PC-9 (cell line): ENCODE measurements at regions not wholly inside any gene's neighbourhood (a gene's known extent, or its start where the extent isn't known, plus 50 kb on each side); places are given as distances from the start of the nearest gene placed in this dataset.

ENCODE experiments used
- BruUV-seq: library from RNA; stranded (reverse); fragments of 400-500 nt; replicated peaks from 2 replicates; lab custom pipeline; 2021; lab: Mats Ljungman, UMichigan
- CTCF ChIA-PET: fragments of 300-600 bp; sonication (Branson Sonifier 250); formaldehyde crosslinking; loops from one replicate; lab custom pipeline; 2022; ENCODE audit warnings: antibody characterized with exemption; lab: Charles Lee
- POLR2A ChIA-PET: fragments of 300-600 bp; sonication (Branson Sonifier 250); formaldehyde crosslinking; loops from one replicate; lab custom pipeline; 2022; ENCODE audit warnings: antibody characterized with exemption; ENCODE audit not compliant: unreplicated experiment; lab: Charles Lee
- DNase-seq, 2 experiments: peaks; one replicate each; pipeline versions ENCODE4 v3.0.0 to v3.0.0-alpha.2; 2015 to 2022; ENCODE audit warnings: mixed read lengths in 1 of 2
- H2AFZ ChIP-seq: fragments of 200-600 bp; sonication (generic); 2 replicates; pipeline ENCODE4 v1.8.1; 2017; ENCODE audit warnings: antibody characterized with exemption
- H3F3A ChIP-seq: fragments of 200-600 bp; sonication (generic); 2 replicates; pipeline ENCODE4 v1.8.1; 2017; ENCODE audit warnings: antibody characterized with exemption, mild to moderate bottlenecking, low read depth; ENCODE audit not compliant: insufficient read depth
- H3K27ac ChIP-seq: fragments of 200-600 bp; sonication (generic); 2 replicates; pipeline ENCODE4 v1.6.1; 2016; ENCODE audit warnings: mixed run types
- H3K27me3 ChIP-seq: fragments of 200-600 bp; sonication (generic); 2 replicates; pipeline ENCODE4 v1.6.1; 2016; ENCODE audit warnings: low read depth, mixed run types; ENCODE audit not compliant: insufficient read depth
- H3K36me3 ChIP-seq: fragments of 200-600 bp; sonication (generic); 2 replicates; pipeline ENCODE4 v1.6.1; 2016; ENCODE audit warnings: low read depth, mixed run types
- H3K4me1 ChIP-seq: fragments of 200-600 bp; sonication (generic); replicated peaks from 2 replicates; pipeline ENCODE4 v1.6.1; 2016; ENCODE audit warnings: mixed run types; ENCODE audit not compliant: insufficient read depth
- H3K4me2 ChIP-seq: fragments of 200-600 bp; sonication (generic); 2 replicates; pipeline ENCODE4 v1.6.1; 2017; ENCODE audit warnings: mixed run types
- H3K4me3 ChIP-seq: fragments of 200-600 bp; sonication (generic); 2 replicates; pipeline ENCODE4 v1.6.1; 2016; ENCODE audit warnings: mixed run types
- H3K79me2 ChIP-seq: fragments of 200-600 bp; sonication (generic); 2 replicates; pipeline ENCODE4 v1.6.1; 2017; ENCODE audit warnings: low read depth, mixed run types
- H3K9me2 ChIP-seq: fragments of 200-600 bp; sonication (generic); 2 replicates; pipeline ENCODE4 v1.8.1; 2017; ENCODE audit warnings: mild to moderate bottlenecking; ENCODE audit not compliant: insufficient read depth
- H3K9me3 ChIP-seq: fragments of 200-600 bp; sonication (generic); 2 replicates; pipeline ENCODE4 v1.8.1; 2016; ENCODE audit warnings: low read depth; ENCODE audit not compliant: insufficient read depth
- H4K20me1 ChIP-seq: fragments of 200-600 bp; sonication (generic); 2 replicates; pipeline ENCODE4 v1.8.1; 2017; ENCODE audit not compliant: insufficient read depth
- CTCF ChIP-seq: fragments of 200-600 bp; sonication (generic); conservative IDR thresholded peaks from 2 replicates; pipeline ENCODE4 v1.6.1; 2017; ENCODE audit warnings: mixed run types, antibody characterized with exemption, mild to moderate bottlenecking, moderate library complexity
- EZH2 ChIP-seq: fragments of 200-600 bp; sonication (generic); IDR thresholded peaks from 2 replicates; pipeline ENCODE4 v1.8.0; 2017; ENCODE audit warnings: antibody characterized with exemption, low read depth
- intact Hi-C: fragments of 100-400 bp; cut with micrococcal nuclease; formaldehyde crosslinking; loops from one replicate; pipeline ENCODE4 v1.10.0; 2022; ENCODE audit not compliant: unreplicated experiment

GRCh38 chr4:66489783-66490452 lies 819.6 kb upstream of the EPHA5 start:
- H3K4me1 ChIP-seq, result no peaks in the 10 kb centered on the region
- no peaks in the 10 kb centered on the region for H3K36me3 ChIP-seq
- H3F3A ChIP-seq, result no peaks in the 10 kb centered on the region
- intact Hi-C loops, result no loop called here
- no TSS peak for BruUV-seq
- CTCF ChIA-PET, result no interaction called here
- H3K4me3 ChIP-seq, result no peak overlapping the region
- H2AFZ ChIP-seq, result no peak overlapping the region
- H3K27ac ChIP-seq, result no peak overlapping the region
- peak in 1 of 2 experiments; percentile 2 for DNase-seq
- H3K27me3 ChIP-seq, result no peaks in the 10 kb centered on the region
- POLR2A ChIA-PET, result no interaction called here
- no peaks in the 10 kb centered on the region for H3K9me2 ChIP-seq
- no peak overlapping the region for H3K4me2 ChIP-seq
- no peak for TF ChIP-seq CTCF
- TF ChIP-seq EZH2, result no peak
- H3K9me3 ChIP-seq, result no peaks in the 10 kb centered on the region
- H3K79me2 ChIP-seq, result no peaks in the 10 kb centered on the region
- no peaks in the 10 kb centered on the region for H4K20me1 ChIP-seq

GRCh38 chr4:66489370-66489769 lies 819.1 kb upstream of the EPHA5 start:
- DNase-seq, result no peak
- Histone ChIP-seq H3K4me1 (no peaks in the 10 kb centered on the region), H3K36me3 (no peaks in the 10 kb centered on the region), H3K9me3 (no peaks in the 10 kb centered on the region), H3K4me2 (no peak overlapping the region), H3F3A (no peaks in the 10 kb centered on the region), H4K20me1 (no peaks in the 10 kb centered on the region), H3K9me2 (no peaks in the 10 kb centered on the region), H3K79me2 (no peaks in the 10 kb centered on the region), H3K27me3 (no peaks in the 10 kb centered on the region), H3K27ac (no peak overlapping the region), H3K4me3 (no peak overlapping the region), H2AFZ (no peak overlapping the region)
- intact Hi-C loops, result no loop called here
- ChIA-PET POLR2A (no interaction called here), CTCF (no interaction called here)
- TF ChIP-seq EZH2 (no peak), CTCF (no peak)
- BruUV-seq, result no TSS peak

- BruUV-seq, result no TSS peak
These were observed 815.8 kb upstream of the EPHA5 start for GRCh38 chr4:66486068-66486467.

More at GRCh38 chr4:66486068-66486467, 815.8 kb upstream of the EPHA5 start:
- H3K27ac ChIP-seq, result no peak overlapping the region
- H3K9me3 ChIP-seq, result no peaks in the 10 kb centered on the region
- no peaks in the 10 kb centered on the region for H3K9me2 ChIP-seq
- no peaks in the 10 kb centered on the region for H3F3A ChIP-seq
- H4K20me1 ChIP-seq, result no peaks in the 10 kb centered on the region
- CTCF ChIA-PET, result no interaction called here
- no peaks in the 10 kb centered on the region for H3K27me3 ChIP-seq
- no peak overlapping the region for H3K4me3 ChIP-seq
- no peaks in the 10 kb centered on the region for H3K4me1 ChIP-seq
- DNase-seq, result no peak
- H3K36me3 ChIP-seq, result no peaks in the 10 kb centered on the region
- intact Hi-C loops, result no loop called here
- H3K79me2 ChIP-seq, result no peaks in the 10 kb centered on the region
- no peak overlapping the region for H3K4me2 ChIP-seq
- H2AFZ ChIP-seq, result no peak overlapping the region
- POLR2A ChIA-PET, result no interaction called here
- TF ChIP-seq CTCF, result no peak
- no peak for TF ChIP-seq EZH2
